NCI-H510A treated with DMSO at 0.1 percent for 48 hours (cell line): ENCODE measurements at regions not wholly inside any gene's neighbourhood (a gene's known extent, or its start where the extent isn't known, plus 50 kb on each side); places are given as distances from the start of the nearest gene placed in this dataset.

Experiments
- DNase-seq: peaks from one replicate; lab custom pipeline; 2025; lab: John Stamatoyannopoulos, UW

DNA sequence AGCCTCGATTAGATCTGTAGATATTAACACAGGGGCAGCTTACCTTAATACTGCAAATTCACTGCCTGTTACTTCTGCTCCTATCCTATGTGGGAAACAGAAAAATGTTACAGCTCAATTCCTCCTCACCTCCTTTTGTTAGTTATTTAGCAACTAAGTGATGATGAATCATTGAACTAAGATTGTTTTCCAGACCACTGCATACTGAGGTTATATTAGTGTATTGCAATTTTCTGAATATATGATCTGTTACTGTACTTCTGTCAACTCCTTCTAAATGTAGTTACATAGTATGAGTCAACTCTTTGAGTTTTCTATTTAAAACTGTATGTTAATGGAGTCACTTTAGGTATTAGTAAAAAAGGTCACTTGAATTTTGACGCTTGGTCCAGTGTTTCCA lies 331.5 kb upstream of the SLCO3A1 start:
- DNase-seq = no peak

DNA sequence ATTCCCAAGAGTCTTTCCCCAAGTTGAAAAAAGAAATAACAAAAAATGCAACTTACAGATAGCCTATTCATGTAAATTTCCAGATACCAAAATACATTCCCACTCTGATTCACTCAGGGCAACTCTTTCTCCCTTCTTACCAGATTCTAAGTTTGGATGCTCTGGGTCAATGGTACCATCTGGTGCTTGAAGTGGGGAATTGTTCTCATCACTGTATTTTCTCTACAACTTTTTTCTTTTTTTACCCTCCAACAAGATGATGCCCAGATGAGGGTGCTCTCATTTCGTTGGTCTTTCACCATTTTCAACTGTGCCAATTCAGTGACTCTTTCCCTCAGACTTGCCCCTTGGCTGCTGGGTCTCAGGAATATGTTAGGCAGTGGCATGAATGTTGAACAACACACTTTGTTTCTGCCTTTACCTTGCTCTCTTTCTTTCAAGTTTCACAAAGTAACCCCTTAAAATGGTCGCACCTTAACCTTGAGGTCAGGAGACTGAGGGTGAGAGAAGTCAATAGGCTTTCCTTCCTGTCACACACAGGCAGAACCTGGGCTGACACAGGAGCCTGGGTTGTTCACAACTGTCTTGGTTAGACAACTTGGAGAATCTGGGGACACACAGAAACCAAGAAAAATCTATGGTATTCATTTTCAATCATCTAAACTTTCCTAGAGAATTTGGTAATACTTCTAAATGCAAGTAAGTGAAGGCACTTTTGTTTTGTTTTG lies 330.7 kb upstream of the SLCO3A1 start:
- no peak for DNase-seq

DNA sequence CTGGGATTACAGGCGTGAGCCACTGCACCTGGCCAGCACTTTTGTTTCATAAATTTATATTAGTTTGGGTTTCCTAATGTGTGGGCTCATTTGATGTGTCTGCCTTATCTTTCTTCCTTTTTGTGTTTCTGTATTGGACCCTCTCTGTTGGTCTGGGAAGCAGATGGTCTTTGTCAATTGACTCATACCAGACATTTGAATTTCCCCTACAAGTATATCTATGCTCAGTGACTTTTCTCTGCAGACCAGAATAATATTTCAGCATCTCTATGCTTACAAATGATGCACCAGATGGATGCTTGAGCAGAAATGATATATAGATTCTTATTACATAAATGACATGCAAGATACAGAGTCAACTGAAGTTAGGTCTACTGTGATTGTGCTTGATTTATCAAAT lies 329.9 kb upstream of the SLCO3A1 start:
- DNase-seq = no peak

DNA sequence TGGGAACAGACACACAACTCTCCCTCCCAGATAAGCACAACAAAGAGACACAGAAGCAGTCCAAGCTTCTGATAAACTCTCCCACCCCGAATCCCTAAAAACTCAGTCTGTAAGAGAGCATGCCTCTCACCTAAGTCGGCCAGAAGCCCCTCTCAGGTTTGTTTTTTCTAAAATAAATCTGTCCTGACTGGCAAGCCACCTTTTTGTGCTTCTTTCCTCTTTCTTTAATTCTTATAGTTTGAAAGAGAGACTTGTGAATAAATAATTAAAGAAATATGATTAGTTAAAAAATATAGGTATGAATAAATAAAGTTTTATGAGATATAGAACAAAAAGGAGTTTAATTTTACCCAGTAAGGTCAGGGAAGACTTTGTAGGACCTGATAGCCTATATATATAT lies 329.0 kb upstream of the SLCO3A1 start:
- DNase-seq = no peak

DNA sequence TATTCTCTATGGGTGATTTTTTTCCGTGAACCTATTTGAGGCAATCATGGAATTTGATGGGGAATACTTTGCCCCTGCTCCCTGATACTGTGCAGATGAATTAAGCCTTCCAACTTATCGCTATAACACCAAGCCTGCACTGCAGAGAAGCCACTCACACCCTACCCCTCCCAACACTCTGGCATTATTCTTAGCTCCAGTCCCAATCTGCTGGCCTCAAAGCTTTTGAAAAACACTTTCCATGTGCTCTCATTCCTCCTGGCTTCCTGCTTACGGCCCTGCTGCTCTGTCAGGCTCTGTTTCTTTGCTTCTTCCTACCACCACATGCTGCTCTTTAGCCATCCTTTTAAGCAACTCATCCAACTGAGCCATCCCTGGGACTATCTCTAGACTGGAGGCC lies 327.8 kb upstream of the SLCO3A1 start:
- no peak for DNase-seq

DNA sequence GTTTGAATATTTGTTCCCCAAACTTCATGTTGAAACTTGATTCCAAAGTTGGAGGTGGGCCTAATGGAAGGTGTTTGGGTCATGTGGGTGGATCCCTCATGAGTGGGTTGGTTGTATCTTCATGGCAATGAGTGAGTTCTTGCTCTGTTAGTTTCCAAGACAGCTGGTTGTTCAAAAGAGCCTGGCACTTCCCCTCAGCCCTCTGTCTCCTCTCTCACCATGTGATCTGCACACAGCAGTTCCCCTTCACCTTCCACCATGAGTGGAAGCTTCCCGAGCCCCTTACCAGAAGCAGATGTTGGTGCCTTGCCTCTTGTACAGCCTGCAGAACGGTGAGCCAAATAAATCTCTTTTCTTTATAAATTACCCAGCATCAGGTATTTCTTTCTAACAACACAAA lies 327.1 kb upstream of the SLCO3A1 start:
- DNase-seq = no peak

DNA sequence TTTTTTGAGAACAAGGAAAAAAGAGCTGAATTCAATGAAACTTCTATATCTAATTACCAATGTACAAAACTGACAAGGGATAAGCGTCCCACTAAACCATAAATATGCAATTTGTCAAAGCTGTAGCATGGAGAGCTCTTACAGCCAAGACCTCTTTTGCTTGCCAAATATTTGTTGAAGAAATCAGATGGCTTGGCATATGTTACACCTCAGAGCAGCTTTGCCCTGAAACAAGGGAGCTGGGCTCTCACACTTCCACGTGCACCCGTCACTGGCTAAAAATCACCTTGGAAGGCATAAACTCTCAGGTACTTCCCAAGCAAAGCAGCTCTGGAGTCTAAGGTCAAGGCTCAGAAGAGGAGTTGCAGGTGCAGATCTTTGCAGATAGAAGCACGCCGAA lies 324.7 kb upstream of the SLCO3A1 start:
- no peak for DNase-seq

DNA sequence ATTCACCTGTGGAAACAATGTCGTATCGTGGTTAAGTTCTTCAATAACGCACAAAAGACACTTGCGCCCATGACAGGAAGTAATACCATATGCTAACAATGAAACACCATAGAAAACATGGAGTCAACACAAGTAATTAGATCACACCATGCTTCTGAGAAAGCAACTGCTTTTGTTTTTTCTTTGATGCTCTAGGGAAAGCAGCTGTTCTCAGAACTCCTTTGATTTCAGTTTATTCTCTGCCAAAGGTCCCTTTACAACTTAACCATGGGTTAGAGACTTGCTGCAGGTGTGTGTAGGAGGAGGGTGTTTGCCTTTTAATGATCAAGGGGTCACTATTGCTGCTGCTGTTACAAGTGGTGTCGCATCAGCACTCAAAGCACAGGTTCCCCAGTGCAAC lies 324.0 kb upstream of the SLCO3A1 start:
- DNase-seq = peak; percentile 12

DNA sequence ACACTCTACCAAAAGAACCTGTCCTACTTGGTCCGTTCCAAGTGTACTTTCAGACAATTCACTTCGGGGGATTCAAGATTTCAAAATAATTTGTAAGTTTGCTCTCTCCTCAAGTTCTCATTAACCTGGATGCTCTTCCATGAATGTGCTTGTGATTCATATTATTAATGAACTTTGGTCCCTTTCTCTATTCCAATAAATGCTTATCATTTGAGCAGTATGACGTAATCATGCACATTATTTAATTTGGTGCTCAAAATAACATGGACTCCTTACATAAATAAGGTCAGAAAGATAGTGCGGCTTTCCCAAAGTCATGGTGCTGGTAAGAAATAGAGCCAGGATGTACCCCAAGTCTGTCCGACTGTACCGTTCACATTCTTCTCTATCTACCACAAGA lies 323.2 kb upstream of the SLCO3A1 start:
- DNase-seq = no peak

DNA sequence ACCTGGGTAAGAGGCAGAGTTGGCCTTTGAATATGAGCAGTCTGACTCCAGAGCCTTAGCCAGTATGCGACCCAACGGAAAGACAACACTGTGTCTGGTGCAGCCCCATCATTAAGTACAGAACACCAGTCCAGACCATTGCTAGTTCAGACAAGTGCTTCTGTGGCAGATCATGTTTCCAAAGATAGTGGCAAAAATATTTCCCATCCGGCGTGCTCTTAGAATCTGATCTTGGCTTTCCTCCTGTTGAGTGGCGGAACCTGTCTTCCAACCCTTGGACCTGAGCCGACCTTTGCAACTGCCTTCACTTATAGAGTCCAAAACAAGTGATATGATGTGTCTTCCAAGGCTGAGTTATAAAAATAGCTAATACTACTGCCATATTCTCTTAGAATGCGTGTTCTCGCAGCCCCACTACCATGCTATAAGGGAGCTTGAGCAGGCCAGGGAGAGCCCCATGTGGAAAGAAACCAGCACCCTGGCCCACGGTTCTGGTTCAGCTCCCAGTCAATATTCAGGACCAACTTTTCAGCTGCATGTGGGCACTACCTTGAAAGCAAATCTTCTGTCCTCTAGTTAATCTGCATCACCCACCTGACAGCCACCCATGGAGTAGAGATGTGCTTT lies 322.4 kb upstream of the SLCO3A1 start:
- DNase-seq = peak; percentile 30

DNA sequence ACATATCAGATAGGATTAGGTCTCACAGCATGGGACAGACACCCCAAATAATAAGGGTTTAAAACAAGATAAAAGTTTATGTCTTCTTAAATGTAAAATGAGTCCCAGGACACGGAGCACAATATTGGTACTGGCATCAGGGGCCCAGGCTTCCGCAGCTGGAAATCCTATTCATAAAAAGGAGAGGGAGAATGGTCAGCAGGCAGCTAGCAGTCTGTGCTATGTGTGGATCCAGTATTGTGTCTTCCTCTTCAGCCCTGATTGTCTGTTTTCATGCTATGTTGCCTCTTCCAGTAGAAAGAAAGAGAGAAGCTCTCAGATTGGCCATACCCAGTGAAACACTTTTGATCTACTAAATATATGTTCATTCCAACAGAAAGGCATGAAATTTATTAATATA lies 319.3 kb upstream of the SLCO3A1 start:
- no peak for DNase-seq

DNA sequence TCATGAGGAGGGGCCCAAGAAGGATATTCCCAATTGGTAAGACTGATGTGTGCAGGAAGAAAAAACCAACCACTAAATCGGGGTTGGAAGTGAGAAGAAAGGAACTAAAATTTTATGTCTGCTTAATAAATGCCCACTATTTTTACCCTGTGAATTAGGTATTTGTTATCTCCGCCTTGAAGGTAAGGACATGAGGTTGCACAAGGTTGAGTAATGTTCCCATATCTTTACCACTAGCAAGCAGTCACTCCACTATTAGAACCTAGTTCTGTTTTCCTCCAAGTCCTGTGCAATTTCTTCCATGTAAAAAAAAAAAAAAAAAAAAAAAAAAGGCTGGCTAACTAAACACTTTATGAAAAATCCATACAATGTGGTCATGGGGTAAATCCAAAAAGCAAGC lies 318.5 kb upstream of the SLCO3A1 start:
- DNase-seq = no peak

DNA sequence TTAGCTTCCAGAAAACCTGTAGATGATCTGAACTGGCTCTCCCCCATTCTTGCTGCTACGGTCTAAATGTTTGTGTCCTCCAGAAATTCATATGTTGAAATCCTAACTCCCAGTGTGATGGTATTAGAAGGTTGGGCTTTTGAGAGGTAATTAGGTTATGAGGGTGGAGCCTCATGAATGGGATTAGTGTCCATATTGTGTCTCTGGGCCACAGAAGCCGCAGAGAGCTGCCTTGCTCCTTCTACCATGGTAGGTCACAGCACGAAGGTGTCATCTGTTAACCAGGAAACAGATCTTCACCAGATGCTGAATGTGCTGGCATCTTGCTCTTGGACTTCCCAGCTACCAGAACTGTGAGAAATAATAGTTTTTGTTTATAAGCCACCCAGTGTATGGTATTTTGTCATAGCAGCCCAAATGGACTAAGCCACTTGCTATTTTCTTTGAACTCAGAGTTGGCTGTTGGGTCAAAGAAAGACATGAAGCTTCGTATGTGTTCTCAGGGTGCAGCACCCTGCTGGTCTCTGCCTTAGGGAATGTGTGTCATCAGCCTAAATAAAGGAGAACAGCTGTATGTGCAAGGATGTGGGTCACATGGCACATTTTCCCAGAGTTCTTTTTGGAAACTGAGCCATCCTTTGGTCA lies 317.5 kb upstream of the SLCO3A1 start:
- DNase-seq = no peak

DNA sequence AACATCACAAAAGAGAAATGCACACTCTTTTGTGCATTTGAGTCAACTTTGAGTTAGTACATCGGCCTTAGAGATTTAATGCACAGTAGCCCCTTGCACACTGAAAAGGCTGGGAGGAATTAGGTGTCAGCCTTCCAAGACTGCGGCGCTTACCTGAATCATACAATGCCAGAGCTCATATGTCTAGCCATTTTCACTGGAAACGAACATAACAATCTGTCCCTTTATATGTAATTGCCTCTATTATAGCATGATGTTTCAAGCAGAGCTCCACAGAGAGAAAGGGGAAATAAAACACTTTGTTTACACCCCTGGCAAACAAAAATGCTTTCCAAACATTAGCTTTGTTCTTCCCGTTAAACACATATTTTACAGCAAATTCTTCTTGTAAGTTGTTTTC lies 315.7 kb upstream of the SLCO3A1 start:
- no peak for DNase-seq

DNA sequence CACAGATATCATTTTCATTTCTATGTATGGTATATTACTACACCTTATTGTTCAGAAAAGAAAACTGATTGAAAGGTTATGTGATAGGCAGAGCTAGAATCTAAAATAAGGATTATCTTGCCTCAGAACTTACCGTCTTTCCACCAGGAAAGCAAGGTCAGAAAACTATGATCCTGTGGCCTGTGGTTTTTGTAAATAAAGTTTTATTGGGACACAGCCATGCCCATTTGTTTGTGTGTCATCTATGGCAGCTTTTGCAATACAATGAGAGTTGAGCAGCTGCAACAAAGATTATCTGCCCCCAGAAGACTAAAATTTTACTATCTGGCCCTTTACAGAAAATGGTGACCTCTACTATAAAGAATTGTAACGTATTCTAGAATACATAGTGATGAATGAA lies 314.7 kb upstream of the SLCO3A1 start:
- no peak for DNase-seq

DNA sequence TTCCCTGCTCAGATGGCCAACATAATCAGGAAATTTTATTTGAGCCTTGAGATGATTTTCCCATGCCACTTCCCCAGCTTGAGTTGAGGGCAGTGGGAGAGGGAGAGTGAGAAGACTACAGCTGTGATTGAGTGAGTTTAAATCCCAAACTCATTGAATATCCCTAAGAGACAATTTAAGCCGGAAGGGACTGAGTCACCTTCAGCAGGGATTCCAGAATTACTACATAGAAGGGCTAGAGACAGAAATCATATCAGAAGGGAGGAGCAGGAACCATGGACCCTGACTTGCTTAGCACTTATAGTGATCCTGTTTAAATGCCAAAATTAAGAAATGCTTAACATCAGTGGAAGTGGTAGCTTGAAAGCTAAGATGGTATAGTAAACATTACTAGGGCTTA lies 312.2 kb upstream of the SLCO3A1 start:
- DNase-seq = no peak

DNA sequence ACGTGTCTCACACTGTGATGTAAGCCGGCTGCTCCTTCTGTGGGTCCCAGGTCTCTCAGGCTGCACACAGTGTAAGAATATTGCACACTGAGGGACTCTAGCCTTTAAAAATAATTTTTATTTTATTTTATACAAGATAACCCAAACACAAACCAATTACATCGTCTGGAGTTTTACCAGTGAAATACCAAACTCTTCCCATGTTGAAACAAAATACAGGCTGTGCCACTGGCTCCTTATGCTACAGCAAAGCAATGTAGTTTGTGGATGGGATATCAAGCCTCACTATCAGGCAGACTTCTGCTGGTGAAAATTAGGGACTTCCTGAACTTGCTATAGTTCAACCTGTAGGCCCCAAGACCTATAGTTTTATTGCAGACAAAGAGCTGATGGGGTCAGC lies 311.3 kb upstream of the SLCO3A1 start:
- DNase-seq = no peak

DNA sequence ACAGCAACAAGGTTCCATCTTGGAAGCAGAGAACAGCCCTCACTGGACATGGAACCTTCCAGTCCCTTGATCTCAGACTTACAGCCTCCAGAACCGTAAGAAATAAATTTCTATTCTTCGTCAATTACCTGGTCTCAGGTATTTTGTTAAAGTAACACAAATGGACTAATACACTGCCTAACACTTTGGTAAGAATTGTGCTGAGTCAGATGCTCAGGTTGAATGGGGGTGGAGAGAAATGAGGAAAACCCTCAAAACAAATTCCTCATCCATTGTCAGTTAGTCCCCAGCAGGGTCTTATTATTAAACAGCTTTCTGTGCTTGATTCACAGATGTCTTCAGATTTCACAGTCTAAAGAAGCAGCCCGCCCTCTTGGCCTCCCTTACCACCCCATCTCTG lies 306.2 kb upstream of the SLCO3A1 start:
- no peak for DNase-seq

DNA sequence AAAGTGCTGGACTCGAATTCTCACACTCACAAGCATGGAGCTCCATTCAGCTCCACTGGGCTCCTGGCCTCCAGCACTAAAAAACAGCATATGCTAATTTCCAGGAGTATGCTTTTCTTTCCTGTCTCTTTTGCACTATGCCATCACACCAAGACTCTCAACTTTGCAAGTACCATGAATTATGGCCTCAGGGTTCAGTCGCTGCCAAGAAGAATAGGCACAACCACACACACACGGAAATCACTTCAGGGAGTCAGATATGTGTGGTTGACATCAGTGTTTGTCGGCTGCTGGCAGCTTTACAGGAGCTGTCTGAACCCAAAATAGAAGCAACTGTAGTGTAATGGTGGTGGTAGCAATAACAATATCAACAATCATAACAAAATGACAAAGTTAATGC lies 305.0 kb upstream of the SLCO3A1 start:
- peak; percentile 7 for DNase-seq

DNA sequence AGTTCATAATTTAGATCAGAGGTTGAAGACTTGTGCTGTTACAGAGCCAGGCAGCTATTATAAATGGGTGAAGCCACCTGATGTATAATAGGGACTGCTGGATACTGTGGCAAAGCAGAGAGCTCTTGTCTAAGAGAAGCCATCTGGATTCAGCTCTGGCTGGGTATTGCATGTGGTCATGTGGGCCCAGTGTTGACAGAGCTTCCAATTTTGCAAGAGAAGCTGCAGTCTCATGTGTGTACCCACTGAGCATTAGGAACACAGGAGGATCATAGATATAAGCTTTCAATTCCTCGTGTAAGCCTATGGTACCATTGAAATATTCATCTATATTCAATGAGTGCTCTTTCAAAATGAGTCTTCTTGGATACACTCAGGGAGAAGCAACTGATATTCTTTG lies 303.9 kb upstream of the SLCO3A1 start:
- no peak for DNase-seq

DNA sequence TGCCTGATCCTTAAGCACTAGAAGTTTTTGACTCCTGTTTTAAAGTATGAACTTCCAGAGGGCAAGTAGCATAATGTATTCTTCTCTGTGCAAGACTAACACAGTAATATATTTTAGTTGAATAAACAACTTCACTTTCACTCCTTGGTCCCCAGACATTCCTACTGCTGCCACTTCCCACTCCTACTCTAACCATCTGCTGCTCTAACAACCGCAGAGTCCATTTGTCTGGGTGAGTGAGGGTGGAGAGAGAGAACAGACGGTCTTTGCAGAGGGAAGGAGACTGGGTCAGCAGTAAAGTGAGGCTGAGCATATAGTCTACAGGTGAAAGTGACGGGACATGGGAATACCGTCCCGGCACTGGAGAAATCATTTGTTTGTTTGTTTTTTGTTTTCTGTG lies 301.0 kb upstream of the SLCO3A1 start:
- DNase-seq = peak; percentile 29

DNA sequence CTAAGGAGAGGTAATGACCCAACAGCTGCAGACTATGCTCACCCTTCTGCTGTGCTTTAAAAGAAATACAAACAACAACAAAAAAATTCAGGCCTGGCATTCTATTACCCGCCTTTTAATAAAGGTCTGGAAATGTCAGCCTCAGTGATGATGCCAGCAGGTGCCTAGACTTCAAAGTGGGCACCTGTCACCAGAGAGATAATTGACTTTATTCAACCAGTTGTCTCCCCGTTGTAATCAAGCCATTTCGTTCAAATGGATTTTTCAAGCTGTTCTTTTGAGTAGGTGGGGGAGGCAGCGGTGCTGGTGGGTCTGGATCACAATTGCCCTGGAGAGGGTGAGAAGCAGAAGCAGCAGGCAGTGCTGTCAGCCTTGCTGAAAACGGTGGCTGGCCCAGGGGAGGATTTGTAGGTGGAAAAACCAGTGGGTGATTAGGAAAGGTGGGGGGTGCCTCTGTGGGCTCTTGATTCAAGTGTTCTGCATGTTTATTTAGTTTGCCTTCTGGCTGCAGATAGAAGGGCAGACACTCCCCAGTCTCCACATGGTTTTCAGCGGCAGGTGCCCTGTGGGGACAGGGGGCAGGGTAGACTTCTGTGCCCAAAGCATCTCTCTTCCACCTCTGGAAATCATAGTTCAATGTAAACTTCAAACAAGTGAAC lies 300.2 kb upstream of the SLCO3A1 start:
- DNase-seq = peak; percentile 74

DNA sequence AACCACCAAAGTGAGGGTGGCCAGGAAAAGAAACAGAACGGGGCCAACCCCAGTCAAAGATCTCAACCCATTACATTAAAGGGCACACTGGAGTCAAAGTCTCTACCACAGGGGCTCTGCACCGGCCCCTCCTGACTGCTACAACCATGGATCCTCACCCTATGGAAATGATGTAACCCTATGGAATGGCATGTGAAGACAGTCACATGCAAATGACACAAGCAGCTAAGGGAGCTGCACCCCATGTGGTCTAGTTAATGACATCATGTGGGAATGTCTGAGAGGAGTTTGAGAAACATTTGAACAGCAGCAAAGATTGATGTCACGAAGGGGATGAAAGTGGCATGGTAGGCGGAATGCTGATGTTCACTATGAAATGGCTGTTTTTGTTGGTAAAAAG lies 298.2 kb upstream of the SLCO3A1 start:
- no peak for DNase-seq
